ENCODE measurements at regions not wholly inside any gene's neighbourhood (a gene's known extent, or its start where the extent isn't known, plus 50 kb on each side); places are given as distances from the start of the nearest gene placed in this dataset.

DNA sequence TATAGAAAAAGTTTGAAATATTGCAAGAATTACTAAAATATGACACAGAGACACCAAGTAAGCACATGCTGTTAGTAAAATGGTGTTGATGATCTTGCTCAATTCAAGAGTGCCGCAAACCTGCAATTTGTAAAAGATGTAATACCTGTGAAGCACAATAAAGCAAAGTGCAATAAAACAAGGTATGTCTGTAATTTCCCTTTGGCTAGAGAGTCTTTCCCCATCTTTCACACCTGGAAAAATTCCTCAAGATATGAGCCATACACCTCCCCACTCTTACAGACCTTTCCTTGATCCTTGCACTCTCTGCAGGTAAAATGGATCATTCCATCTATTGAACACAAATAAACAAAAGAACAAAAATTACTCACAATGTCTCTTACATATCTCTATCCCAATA, 597.8 kb downstream of the EFNA5 start:
- Histone ChIP-seq H3K36me3 (replicated peaks in 1 of 2; ENCODE audit: control insufficient read depth in 1 of 2, insufficient read depth in 2 of 2, low read length in 1 of 2) (no peaks in the 10 kb centered on the region), H3F3A (replicated peaks; ENCODE audit: insufficient read depth) (no peaks in the 10 kb centered on the region), H3K4me2 (no peak overlapping the region), H2AFZ (ENCODE audit: low read depth) (no peak overlapping the region), H3K4me1 (ENCODE audit: control insufficient read depth in 1 of 2, insufficient read depth in 2 of 2, low read depth in 1 of 2, low read length in 1 of 2) (no peaks in the 10 kb centered on the region), H3K79me2 (ENCODE audit: insufficient read depth) (no peaks in the 10 kb centered on the region), H4K20me1 (ENCODE audit: insufficient read depth) (no peaks in the 10 kb centered on the region), H3K27me3 (ENCODE audit: insufficient read depth) (no peaks in the 10 kb centered on the region), H3K4me3 (ENCODE audit: low read depth in 2 of 2, low read length in 1 of 2) (no peak overlapping the region), H3K9me3 (no peaks in the 10 kb centered on the region), H3K9ac (no peak overlapping the region), H3K27ac (ENCODE audit: low read depth in 2 of 2, low read length in 1 of 2) (no peak overlapping the region), H3K9me2 (0 out of 2 replicates have a peak, but pooled peaks cover 2% of the 10 kb centered on the region)
- ChIA-PET CTCF (no interaction called here), POLR2A (no interaction called here)
- TF ChIP-seq FOSL2 (IDR thresholded peaks at IDR 0.05; ENCODE audit: borderline replicate concordance, low read depth) (no peak), YY1 (IDR thresholded peaks at IDR 0.05; ENCODE audit: low read depth) (no peak), FOXM1 (IDR thresholded peaks at IDR 0.05; ENCODE audit: low read depth) (no peak), GATA2 (CRISPR knock-in tag; IDR thresholded peaks at IDR 0.05) (no peak), SMC3 (IDR thresholded peaks at IDR 0.05; ENCODE audit: low read depth, low read length) (no peak), EZH2phosphoT487 (IDR thresholded peaks at IDR 0.05; ENCODE audit: borderline replicate concordance, low read depth) (no peak), GABPA (IDR thresholded peaks at IDR 0.05; ENCODE audit: low read depth) (no peak), RXRA (IDR thresholded peaks at IDR 0.05; ENCODE audit: borderline replicate concordance, low read depth) (no peak), TAF1 (IDR thresholded peaks at IDR 0.05; ENCODE audit: borderline replicate concordance, low read depth, low read length) (no peak), NFIC (IDR thresholded peaks at IDR 0.05; ENCODE audit: borderline replicate concordance) (no peak), MXI1 (IDR thresholded peaks at IDR 0.05; ENCODE audit: low read depth, low read length) (no peak), ELF1 (IDR thresholded peaks at IDR 0.05) (no peak), POLR2AphosphoS5 (IDR thresholded peaks at IDR 0.05; ENCODE audit: low read depth, low read length) (no peak), TCF12 (IDR thresholded peaks at IDR 0.05) (no peak)
- TF ChIP-seq, protein P1, sequence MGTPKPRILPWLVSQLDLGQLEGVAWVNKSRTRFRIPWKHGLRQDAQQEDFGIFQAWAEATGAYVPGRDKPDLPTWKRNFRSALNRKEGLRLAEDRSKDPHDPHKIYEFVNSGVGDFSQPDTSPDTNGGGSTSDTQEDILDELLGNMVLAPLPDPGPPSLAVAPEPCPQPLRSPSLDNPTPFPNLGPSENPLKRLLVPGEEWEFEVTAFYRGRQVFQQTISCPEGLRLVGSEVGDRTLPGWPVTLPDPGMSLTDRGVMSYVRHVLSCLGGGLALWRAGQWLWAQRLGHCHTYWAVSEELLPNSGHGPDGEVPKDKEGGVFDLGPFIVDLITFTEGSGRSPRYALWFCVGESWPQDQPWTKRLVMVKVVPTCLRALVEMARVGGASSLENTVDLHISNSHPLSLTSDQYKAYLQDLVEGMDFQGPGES (IDR thresholded peaks at IDR 0.05; ENCODE audit: low read depth, low read length), result no peak
- TF ChIP-seq, protein P2, sequence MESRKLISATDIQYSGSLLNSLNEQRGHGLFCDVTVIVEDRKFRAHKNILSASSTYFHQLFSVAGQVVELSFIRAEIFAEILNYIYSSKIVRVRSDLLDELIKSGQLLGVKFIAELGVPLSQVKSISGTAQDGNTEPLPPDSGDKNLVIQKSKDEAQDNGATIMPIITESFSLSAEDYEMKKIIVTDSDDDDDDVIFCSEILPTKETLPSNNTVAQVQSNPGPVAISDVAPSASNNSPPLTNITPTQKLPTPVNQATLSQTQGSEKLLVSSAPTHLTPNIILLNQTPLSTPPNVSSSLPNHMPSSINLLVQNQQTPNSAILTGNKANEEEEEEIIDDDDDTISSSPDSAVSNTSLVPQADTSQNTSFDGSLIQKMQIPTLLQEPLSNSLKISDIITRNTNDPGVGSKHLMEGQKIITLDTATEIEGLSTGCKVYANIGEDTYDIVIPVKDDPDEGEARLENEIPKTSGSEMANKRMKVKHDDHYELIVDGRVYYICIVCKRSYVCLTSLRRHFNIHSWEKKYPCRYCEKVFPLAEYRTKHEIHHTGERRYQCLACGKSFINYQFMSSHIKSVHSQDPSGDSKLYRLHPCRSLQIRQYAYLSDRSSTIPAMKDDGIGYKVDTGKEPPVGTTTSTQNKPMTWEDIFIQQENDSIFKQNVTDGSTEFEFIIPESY (IDR thresholded peaks at IDR 0.05; ENCODE audit: borderline replicate concordance, low read depth), result no peak
- TF ChIP-seq, protein P3, sequence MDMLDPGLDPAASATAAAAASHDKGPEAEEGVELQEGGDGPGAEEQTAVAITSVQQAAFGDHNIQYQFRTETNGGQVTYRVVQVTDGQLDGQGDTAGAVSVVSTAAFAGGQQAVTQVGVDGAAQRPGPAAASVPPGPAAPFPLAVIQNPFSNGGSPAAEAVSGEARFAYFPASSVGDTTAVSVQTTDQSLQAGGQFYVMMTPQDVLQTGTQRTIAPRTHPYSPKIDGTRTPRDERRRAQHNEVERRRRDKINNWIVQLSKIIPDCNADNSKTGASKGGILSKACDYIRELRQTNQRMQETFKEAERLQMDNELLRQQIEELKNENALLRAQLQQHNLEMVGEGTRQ (IDR thresholded peaks at IDR 0.05; ENCODE audit: borderline replicate concordance, low read depth, low read length), result no peak
- TF ChIP-seq, protein P4, sequence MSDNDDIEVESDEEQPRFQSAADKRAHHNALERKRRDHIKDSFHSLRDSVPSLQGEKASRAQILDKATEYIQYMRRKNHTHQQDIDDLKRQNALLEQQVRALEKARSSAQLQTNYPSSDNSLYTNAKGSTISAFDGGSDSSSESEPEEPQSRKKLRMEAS (IDR thresholded peaks at IDR 0.05; ENCODE audit: low read depth), result no peak
- TF ChIP-seq, protein P5, sequence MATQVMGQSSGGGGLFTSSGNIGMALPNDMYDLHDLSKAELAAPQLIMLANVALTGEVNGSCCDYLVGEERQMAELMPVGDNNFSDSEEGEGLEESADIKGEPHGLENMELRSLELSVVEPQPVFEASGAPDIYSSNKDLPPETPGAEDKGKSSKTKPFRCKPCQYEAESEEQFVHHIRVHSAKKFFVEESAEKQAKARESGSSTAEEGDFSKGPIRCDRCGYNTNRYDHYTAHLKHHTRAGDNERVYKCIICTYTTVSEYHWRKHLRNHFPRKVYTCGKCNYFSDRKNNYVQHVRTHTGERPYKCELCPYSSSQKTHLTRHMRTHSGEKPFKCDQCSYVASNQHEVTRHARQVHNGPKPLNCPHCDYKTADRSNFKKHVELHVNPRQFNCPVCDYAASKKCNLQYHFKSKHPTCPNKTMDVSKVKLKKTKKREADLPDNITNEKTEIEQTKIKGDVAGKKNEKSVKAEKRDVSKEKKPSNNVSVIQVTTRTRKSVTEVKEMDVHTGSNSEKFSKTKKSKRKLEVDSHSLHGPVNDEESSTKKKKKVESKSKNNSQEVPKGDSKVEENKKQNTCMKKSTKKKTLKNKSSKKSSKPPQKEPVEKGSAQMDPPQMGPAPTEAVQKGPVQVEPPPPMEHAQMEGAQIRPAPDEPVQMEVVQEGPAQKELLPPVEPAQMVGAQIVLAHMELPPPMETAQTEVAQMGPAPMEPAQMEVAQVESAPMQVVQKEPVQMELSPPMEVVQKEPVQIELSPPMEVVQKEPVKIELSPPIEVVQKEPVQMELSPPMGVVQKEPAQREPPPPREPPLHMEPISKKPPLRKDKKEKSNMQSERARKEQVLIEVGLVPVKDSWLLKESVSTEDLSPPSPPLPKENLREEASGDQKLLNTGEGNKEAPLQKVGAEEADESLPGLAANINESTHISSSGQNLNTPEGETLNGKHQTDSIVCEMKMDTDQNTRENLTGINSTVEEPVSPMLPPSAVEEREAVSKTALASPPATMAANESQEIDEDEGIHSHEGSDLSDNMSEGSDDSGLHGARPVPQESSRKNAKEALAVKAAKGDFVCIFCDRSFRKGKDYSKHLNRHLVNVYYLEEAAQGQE (IDR thresholded peaks at IDR 0.05; ENCODE audit: low read depth, low read length), result no peak
- TF ChIP-seq, protein P6, sequence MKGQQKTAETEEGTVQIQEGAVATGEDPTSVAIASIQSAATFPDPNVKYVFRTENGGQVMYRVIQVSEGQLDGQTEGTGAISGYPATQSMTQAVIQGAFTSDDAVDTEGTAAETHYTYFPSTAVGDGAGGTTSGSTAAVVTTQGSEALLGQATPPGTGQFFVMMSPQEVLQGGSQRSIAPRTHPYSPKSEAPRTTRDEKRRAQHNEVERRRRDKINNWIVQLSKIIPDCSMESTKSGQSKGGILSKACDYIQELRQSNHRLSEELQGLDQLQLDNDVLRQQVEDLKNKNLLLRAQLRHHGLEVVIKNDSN (IDR thresholded peaks at IDR 0.05; ENCODE audit: borderline replicate concordance, low read depth), result no peak
- no peak for DNase-seq
- WGBS (ENCODE audit: low lambda C conversion rate), result 88% methylated on average over 1 of the region's 1 CpG
